ENCODE measurements at regions not wholly inside any gene's neighbourhood (a gene's known extent, or its start where the extent isn't known, plus 50 kb on each side); places are given as distances from the start of the nearest gene placed in this dataset.
"Not testable (repeated sequence)": the region's sequence is repeated elsewhere in the genome, so short reads cannot be mapped to it uniquely, and the experiment has no call there.

- no peak for DNase-seq (ENCODE audit: low read depth in 2 of 2)
Measured at GRCh38 chr14:104304451-104305351, 166.3 kb downstream of the KIF26A start.

- no peak for DNase-seq (ENCODE audit: low read depth in 2 of 2)
Measured at GRCh38 chr14:104305511-104306449, 167.4 kb downstream of the KIF26A start.

- no peak for DNase-seq (ENCODE audit: low read depth in 2 of 2)
Measured at GRCh38 chr14:104306450-104307040, 168.2 kb downstream of the KIF26A start.

GRCh38 chr14:104307246-104307626, 168.8 kb downstream of the KIF26A start:
- DNase-seq (ENCODE audit: low read depth in 2 of 2) = no peak

DNA sequence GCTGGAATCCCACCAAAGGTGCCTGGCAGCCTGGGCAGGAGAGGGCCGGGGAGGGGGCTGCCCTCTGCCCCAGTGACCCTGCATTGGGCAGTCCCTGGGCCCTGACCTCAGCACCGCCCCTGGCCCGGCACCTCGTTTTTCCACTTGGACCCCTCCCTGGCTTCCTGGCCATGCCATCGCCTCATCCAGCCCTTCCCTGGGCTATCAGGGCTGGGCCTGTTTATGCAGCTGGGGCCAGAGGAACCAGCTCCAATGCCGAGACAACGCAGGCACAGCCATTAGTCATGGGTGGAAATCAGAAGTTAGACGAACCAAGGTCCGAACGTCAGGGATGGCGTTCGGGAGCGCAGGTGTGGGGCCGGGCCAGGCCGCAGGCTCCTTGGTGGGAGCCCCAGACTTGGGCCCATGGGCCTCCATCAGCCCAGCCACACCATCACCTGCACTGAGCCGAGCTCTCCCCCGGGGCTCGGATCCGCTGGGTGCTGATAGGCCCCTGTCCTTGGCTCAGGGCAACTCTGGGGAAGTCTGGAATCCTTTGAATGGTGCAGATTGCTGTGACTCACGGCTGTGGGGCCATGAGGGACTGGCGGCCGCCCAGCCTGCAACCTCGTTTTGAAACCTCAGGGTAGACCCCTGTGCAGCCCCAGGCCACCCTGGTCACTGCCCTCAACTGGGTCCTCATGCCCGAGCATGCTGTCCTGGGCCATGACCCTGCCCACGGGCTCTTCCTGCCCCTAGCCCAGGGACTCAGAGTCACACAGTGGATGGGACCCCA, 169.4 kb downstream of the KIF26A start:
- DNase-seq (ENCODE audit: low read depth in 2 of 2) = no peak

DNA sequence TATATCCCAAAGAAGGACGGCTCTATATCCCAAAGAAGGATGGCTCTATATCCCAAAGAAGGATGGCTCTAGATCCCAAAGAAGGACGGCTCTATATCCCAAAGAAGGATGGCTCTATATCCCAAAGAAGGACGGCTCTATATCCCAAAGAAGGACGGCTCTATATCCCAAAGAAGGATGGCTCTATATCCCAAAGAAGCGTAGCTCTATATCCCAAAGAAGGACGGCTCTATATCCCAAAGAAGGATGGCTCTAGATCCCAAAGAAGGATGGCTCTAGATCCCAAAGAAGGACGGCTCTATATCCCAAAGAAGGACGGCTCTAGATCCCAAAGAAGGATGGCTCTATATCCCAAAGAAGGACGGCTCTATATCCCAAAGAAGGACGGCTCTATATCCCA, 170.1 kb downstream of the KIF26A start:
- not testable (repeated sequence) for DNase-seq (ENCODE audit: low read depth in 2 of 2)

DNA sequence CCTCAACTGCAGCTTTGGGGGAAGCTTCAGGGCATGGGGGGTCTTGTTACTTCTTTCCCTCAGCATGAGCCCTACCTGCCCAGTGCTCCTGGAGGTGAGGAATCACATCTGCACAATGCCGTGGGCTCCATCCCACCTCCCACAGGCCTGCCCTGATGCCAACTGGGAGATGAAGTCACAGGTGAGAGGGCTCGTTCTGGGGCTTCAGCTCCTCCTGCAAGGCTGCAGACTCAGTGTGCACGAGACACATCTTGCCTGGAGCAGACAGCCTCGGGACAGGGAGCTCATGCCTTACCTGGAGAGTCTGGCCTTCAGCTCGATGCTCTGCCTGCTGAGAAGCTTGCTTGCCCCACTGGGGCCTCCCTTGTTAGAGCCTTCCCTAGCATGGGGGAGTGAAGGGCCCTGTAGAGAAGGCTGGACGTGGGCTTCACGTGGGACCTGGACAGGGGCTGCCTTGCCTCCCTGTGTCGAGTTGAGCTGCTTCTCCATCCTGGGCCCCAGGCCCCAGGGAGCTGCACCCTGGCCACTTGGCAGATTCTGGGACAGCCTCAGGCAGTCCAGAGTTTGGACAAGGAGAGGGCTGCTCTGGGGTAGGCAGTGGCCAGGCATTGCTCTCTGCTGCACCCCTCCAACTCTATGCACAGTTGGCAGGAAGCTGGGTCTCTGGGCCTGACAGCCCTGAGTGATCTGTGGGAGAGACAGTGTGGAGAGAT, 171.4 kb downstream of the KIF26A start:
- DNase-seq (ENCODE audit: low read depth in 2 of 2) = no peak

DNA sequence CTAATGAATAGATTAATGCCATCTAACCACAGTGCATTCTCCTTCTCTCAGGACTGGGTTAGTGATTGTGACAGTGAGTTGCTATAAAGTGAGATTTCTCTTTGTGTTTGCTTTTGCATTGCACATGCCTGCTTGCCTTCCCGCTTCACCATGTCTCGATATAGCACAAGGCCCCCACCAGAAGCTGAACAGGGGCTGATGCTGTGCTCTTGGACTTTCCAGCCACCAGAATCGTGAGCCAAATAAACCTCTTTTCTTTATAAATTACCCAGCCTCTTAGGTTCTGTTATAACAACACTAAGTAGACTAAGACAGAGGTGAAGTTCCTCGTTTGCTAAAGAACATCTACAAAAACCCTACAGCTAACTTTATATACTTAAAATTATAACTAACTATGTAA, 173.0 kb downstream of the KIF26A start:
- DNase-seq (ENCODE audit: low read depth in 2 of 2) = no peak

GRCh38 chr14:104313674-104314073, 175.3 kb downstream of the KIF26A start:
- no peak for DNase-seq (ENCODE audit: low read depth in 2 of 2)

GRCh38 chr14:104314251-104314941, 176.0 kb downstream of the KIF26A start:
- DNase-seq (ENCODE audit: low read depth in 2 of 2) = no peak

DNA sequence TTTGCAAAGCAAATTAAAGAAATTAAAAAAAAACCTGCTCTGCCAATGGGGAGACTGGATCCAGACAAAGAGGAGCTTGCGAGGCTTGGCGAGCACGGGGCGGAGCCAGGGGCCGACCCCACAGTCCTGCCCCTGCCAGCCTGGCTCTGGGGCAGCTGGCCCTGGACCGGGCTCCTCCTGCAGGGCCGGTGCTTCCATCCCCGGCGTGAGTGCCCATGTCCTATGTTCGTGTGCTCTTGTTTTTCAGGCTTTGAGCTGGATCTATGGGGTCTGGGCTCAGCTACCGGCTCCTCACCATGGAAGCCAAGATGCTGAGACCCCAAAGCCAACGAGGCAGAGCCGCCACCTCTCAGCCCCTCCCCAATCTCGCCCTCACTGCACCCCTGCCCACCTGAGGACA, 176.8 kb downstream of the KIF26A start:
- DNase-seq (ENCODE audit: low read depth in 2 of 2) = no peak

- no peak for DNase-seq (ENCODE audit: low read depth in 2 of 2)
Measured at GRCh38 chr14:104315625-104316024, 177.2 kb downstream of the KIF26A start.

GRCh38 chr14:104316121-104316722, 177.8 kb downstream of the KIF26A start:
- DNase-seq (ENCODE audit: low read depth in 2 of 2) = no peak

DNA sequence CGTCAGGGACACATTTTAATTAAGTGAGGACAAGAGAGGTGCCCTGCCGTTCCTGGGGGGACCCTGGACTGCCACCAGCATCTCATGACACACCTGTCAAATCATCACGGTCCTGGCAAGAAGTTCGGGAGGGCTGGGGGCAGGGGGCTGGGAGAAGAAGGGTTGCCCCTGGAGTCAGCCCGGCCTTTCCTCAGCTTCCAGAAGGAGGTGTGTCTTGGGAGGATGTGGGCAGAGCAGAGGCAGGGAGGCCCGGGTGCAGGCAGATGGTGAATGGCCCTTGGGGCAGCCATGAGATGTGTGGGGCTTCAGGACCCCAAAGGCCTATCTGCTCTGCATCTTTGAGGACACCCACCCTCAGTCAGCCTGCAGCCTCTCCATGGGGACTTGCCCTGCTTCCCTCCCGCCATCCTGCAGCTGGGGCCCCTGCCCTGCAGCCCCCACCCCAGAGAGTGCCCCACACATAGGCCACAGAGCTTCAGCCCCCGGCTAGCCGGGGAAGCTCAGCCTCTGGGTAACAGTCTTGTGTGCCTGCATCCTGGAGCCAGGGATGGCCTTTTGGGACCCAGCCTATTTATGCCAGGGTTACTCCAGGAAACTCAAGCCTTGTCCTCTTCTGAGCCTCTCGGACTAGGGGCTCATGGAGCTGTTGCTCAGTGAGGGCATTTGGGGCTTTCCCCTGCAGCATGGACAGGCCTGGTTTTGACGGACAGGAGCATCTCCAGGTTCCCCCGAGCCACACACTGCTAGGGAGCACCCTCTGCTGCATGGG, 178.5 kb downstream of the KIF26A start:
- DNase-seq (ENCODE audit: low read depth in 2 of 2) = no peak

DNA sequence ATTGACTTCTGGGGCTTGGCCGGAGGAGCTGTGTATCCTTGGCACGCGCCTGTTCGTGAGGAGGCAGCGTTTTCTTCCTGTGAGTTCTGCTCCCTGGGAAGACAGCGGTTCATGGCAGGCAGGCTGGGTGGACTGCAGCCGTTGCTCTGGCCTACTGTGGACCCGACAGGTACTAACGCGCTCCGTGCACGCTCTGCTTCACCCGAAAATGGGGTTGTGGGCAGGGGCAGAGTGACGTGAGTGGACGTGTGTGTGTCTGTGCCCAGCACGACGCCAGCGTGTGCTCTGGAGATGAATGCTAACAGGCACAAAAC, 179.1 kb downstream of the KIF26A start:
- no peak for DNase-seq (ENCODE audit: low read depth in 2 of 2)

GRCh38 chr14:104317975-104318557, 179.7 kb downstream of the KIF26A start:
- DNase-seq (ENCODE audit: low read depth in 2 of 2) = no peak

DNA sequence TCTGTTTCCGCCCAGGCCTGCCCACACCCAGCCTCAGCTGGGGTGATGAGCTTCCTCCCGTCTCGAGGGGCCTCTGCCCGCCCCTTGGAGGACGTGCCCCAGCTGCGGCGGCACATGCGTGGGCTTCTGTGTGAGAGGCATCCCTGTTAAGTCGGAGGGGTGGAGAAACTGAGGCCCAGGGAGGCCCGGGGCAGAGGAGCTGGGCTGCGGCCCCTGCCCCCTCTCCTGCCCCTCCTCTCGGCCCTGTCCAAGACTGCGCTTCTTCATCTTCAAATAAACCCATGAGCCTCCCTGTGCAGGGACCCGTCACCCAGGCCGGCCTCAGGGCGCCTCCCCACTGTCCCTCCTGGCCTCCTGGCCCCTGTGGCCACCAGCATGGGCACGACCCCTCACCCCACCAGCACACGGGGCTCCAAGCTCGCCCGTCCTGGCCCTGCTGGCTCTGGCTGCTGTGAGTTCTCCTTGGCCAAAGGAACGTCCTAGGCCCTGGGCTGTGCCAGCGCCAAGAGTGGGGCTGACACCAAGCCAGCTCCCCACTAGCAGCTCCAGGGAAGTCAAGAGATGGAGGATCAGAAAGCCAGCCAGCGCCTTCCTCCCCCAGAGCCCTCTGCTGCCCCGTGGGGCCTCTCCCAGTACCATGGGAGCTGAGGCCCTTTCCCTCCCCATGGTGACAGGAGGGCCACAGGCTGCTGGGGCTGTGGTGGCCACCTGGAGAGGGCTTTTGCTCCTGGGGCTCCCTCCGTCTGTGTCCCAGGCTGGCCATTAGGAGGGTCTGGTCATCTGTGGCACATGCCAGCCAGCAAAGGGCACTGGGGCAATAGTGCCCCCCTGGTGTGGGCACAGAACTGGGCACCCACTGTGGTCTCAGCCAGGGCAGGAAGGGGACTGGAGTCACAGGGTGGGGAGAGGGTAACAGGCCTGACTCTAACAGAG, 180.4 kb downstream of the KIF26A start:
- DNase-seq (ENCODE audit: low read depth in 2 of 2) = no peak

Measured in stimulated activated CD8-positive, alpha-beta memory T cell treated with anti-CD3 and anti-CD28 coated beads, Interleukin-7, amount 100 ng/mL, for 4 hours (primary cell).